ENCODE measurements at regions not wholly inside any gene's neighbourhood (a gene's known extent, or its start where the extent isn't known, plus 50 kb on each side); places are given as distances from the start of the nearest gene placed in this dataset.

DNA sequence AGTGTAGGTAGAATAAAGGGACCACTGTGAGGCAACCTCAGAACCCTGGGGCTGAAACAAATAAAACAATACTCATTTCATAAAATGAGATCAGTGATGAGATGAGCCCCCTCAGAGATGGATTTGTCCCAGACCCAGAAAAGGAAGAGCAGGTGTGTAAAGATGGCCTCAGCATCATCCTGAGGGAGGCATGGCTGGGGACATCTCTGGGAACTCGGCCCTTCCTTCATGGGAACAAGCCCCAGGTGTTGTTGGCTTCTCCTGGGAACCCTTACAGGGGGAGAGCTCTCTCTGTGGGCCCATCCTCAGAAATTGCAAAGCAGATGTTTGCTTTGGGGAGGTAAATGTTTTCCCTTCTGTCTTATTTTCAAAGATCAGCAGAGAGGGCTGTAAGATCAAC is 133.2 kb upstream of the USP24 start:
- peaks cover 4% of the 10 kb centered on the region for H3K9me3 Mint-ChIP-seq
- H3K4me3 Mint-ChIP-seq: no peak overlapping the region
- TF ChIP-seq ZNF423 (CRISPR knock-in tag; IDR thresholded peaks at IDR 0.05) (no peak), NR2C2 (CRISPR knock-in tag; IDR thresholded peaks at IDR 0.05) (no peak), ESRRA (CRISPR knock-in tag; IDR thresholded peaks at IDR 0.05; ENCODE audit: borderline replicate concordance) (no peak), STAT6 (CRISPR knock-in tag; conservative IDR thresholded peaks at IDR 0.05; ENCODE audit: low read depth) (no peak), MXD4 (CRISPR knock-in tag; IDR thresholded peaks at IDR 0.05; ENCODE audit: borderline replicate concordance) (no peak), ZBTB21 (CRISPR knock-in tag; IDR thresholded peaks at IDR 0.05; ENCODE audit: borderline replicate concordance) (no peak), KAT7 (CRISPR knock-in tag; IDR thresholded peaks at IDR 0.05; ENCODE audit: borderline replicate concordance) (no peak), ZNF416 (CRISPR knock-in tag; IDR thresholded peaks at IDR 0.05) (no peak), SOX15 (CRISPR knock-in tag; IDR thresholded peaks at IDR 0.05) (no peak), SP1 (CRISPR knock-in tag; conservative IDR thresholded peaks at IDR 0.05) (no peak), CREB1 (CRISPR knock-in tag; IDR thresholded peaks at IDR 0.05) (no peak)
- TF ChIP-seq, protein P1, sequence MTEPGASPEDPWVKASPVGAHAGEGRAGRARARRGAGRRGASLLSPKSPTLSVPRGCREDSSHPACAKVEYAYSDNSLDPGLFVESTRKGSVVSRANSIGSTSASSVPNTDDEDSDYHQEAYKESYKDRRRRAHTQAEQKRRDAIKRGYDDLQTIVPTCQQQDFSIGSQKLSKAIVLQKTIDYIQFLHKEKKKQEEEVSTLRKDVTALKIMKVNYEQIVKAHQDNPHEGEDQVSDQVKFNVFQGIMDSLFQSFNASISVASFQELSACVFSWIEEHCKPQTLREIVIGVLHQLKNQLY (CRISPR knock-in tag; IDR thresholded peaks at IDR 0.05): no peak
- H3K27me3 Mint-ChIP-seq (ENCODE audit: low read depth): peaks cover 2% of the 10 kb centered on the region; the same call in 1 of the 2 replicates
- DNase-seq (ENCODE audit: low spot score): no peak
- no peaks in the 10 kb centered on the region for H3K4me1 Mint-ChIP-seq
- no peaks in the 10 kb centered on the region for H3K36me3 Mint-ChIP-seq
- ChIA-PET CTCF (no interaction called here), POLR2A (no interaction called here)
- ATAC-seq: no peak
- H3K27ac Mint-ChIP-seq: no peak overlapping the region

DNA sequence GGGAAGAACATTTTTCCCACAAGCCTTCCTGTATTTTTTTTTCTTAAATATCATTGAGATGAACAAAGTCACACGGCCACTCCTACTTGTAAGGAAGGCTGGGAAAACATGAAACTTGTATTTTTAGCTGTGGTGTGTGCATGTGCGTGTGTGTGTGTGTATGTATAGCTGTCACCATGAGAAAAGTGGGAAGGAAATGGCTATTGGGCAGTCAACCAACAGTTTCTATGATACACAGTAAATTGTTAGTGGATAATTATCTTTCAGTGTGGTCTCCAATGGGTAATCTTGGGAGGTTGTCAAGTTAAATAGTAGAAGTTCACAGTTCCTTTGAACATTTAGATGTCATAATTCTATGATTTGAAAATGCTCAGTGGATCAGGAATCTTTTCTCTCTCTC is 132.7 kb upstream of the USP24 start:
- no peaks in the 10 kb centered on the region for H3K4me1 Mint-ChIP-seq
- POLR2A ChIA-PET: no interaction called here
- no peaks in the 10 kb centered on the region for H3K36me3 Mint-ChIP-seq
- H3K27me3 Mint-ChIP-seq (ENCODE audit: low read depth): peaks cover 2% of the 10 kb centered on the region; the same call in 1 of the 2 replicates
- TF ChIP-seq ZNF671 (CRISPR knock-in tag; IDR thresholded peaks at IDR 0.05): no peak
- TF ChIP-seq IRF2 (CRISPR knock-in tag; IDR thresholded peaks at IDR 0.05; ENCODE audit: borderline replicate concordance, low read depth): no peak
- TF ChIP-seq ZNF121 (CRISPR knock-in tag; IDR thresholded peaks at IDR 0.05): no peak
- no peak for TF ChIP-seq MXD4 (CRISPR knock-in tag; IDR thresholded peaks at IDR 0.05; ENCODE audit: borderline replicate concordance)
- TF ChIP-seq GTF2I (CRISPR knock-in tag; conservative IDR thresholded peaks at IDR 0.05): no peak
- no peak overlapping the region for H3K4me3 Mint-ChIP-seq
- H3K9me3 Mint-ChIP-seq: peaks cover 4% of the 10 kb centered on the region
- CTCF ChIA-PET: interaction anchor here (1.0 kb wide), 1 partner anchor 10 kb away, joined by 3 read pairs; no protein-coding TSS in a partner anchor
- ATAC-seq (no peak), DNase-seq (ENCODE audit: low spot score) (no peak)
- H3K27ac Mint-ChIP-seq: no peak overlapping the region

- H3K4me3 Mint-ChIP-seq: no peak overlapping the region
- CTCF ChIA-PET: interaction anchor here (1.0 kb wide), 1 partner anchor 9 kb away, joined by 3 read pairs; no protein-coding TSS in a partner anchor
- H3K27me3 Mint-ChIP-seq (ENCODE audit: low read depth): peaks cover 2% of the 10 kb centered on the region; the same call in 1 of the 2 replicates
These were observed 131.9 kb upstream of the USP24 start for GRCh38 chr1:55347041-55347440.

More at GRCh38 chr1:55347041-55347440, 131.9 kb upstream of the USP24 start:
- TF ChIP-seq, protein P2, sequence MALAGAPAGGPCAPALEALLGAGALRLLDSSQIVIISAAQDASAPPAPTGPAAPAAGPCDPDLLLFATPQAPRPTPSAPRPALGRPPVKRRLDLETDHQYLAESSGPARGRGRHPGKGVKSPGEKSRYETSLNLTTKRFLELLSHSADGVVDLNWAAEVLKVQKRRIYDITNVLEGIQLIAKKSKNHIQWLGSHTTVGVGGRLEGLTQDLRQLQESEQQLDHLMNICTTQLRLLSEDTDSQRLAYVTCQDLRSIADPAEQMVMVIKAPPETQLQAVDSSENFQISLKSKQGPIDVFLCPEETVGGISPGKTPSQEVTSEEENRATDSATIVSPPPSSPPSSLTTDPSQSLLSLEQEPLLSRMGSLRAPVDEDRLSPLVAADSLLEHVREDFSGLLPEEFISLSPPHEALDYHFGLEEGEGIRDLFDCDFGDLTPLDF (CRISPR knock-in tag; IDR thresholded peaks at IDR 0.05): no peak
- no peak for TF ChIP-seq OVOL2 (CRISPR knock-in tag; IDR thresholded peaks at IDR 0.05; ENCODE audit: borderline replicate concordance)
- no peak for TF ChIP-seq GABPB1 (CRISPR knock-in tag; IDR thresholded peaks at IDR 0.05)
- TF ChIP-seq, protein P3, sequence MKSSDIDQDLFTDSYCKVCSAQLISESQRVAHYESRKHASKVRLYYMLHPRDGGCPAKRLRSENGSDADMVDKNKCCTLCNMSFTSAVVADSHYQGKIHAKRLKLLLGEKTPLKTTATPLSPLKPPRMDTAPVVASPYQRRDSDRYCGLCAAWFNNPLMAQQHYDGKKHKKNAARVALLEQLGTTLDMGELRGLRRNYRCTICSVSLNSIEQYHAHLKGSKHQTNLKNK (CRISPR knock-in tag; IDR thresholded peaks at IDR 0.05): no peak
- TF ChIP-seq ZNF232 (CRISPR knock-in tag; IDR thresholded peaks at IDR 0.05): no peak
- TF ChIP-seq ZNF416 (CRISPR knock-in tag; IDR thresholded peaks at IDR 0.05): no peak
- TF ChIP-seq, protein P4, sequence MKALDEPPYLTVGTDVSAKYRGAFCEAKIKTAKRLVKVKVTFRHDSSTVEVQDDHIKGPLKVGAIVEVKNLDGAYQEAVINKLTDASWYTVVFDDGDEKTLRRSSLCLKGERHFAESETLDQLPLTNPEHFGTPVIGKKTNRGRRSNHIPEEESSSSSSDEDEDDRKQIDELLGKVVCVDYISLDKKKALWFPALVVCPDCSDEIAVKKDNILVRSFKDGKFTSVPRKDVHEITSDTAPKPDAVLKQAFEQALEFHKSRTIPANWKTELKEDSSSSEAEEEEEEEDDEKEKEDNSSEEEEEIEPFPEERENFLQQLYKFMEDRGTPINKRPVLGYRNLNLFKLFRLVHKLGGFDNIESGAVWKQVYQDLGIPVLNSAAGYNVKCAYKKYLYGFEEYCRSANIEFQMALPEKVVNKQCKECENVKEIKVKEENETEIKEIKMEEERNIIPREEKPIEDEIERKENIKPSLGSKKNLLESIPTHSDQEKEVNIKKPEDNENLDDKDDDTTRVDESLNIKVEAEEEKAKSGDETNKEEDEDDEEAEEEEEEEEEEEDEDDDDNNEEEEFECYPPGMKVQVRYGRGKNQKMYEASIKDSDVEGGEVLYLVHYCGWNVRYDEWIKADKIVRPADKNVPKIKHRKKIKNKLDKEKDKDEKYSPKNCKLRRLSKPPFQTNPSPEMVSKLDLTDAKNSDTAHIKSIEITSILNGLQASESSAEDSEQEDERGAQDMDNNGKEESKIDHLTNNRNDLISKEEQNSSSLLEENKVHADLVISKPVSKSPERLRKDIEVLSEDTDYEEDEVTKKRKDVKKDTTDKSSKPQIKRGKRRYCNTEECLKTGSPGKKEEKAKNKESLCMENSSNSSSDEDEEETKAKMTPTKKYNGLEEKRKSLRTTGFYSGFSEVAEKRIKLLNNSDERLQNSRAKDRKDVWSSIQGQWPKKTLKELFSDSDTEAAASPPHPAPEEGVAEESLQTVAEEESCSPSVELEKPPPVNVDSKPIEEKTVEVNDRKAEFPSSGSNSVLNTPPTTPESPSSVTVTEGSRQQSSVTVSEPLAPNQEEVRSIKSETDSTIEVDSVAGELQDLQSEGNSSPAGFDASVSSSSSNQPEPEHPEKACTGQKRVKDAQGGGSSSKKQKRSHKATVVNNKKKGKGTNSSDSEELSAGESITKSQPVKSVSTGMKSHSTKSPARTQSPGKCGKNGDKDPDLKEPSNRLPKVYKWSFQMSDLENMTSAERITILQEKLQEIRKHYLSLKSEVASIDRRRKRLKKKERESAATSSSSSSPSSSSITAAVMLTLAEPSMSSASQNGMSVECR (CRISPR knock-in tag; IDR thresholded peaks at IDR 0.05; ENCODE audit: borderline replicate concordance): no peak
- H3K9me3 Mint-ChIP-seq: peaks cover 2% of the 10 kb centered on the region
- no peaks in the 10 kb centered on the region for H3K4me1 Mint-ChIP-seq
- H3K27ac Mint-ChIP-seq: no peak overlapping the region
- POLR2A ChIA-PET: no interaction called here
- DNase-seq (ENCODE audit: low spot score) (no peak), ATAC-seq (no peak)
- no peaks in the 10 kb centered on the region for H3K36me3 Mint-ChIP-seq
